ENCODE measurements at regions not wholly inside any gene's neighbourhood (a gene's known extent, or its start where the extent isn't known, plus 50 kb on each side); places are given as distances from the start of the nearest gene placed in this dataset.
"Not testable (repeated sequence)": the region's sequence is repeated elsewhere in the genome, so short reads cannot be mapped to it uniquely, and the experiment has no call there.

DNA sequence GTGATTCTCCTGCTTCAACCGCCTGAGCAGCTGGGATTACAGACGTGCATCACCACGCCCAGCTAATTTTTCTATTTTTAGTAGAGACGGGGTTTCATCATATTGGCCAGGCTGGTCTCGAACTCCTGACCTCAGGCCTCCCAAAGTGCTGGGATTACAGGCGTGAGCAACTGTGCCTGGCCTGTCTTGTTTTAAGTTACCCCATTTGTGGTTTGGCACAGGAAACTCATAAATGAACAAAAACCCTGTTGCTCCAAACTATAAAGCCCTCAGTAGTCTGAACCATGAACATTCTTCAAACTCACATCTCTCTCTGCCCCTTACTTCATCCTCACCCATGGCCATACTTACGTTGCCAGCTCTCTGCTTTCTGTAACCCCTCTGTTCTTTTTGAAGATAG lies 61.7 kb downstream of the RHOU start:
- TF ChIP-seq, protein P1, sequence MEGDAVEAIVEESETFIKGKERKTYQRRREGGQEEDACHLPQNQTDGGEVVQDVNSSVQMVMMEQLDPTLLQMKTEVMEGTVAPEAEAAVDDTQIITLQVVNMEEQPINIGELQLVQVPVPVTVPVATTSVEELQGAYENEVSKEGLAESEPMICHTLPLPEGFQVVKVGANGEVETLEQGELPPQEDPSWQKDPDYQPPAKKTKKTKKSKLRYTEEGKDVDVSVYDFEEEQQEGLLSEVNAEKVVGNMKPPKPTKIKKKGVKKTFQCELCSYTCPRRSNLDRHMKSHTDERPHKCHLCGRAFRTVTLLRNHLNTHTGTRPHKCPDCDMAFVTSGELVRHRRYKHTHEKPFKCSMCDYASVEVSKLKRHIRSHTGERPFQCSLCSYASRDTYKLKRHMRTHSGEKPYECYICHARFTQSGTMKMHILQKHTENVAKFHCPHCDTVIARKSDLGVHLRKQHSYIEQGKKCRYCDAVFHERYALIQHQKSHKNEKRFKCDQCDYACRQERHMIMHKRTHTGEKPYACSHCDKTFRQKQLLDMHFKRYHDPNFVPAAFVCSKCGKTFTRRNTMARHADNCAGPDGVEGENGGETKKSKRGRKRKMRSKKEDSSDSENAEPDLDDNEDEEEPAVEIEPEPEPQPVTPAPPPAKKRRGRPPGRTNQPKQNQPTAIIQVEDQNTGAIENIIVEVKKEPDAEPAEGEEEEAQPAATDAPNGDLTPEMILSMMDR (IDR thresholded peaks at IDR 0.05), result not testable (repeated sequence)
- TF ChIP-seq POLR2A (IDR thresholded peaks at IDR 0.05), result not testable (repeated sequence)

Data from Peyer's patch (tissue), 4 donors.